Left ventricle myocardium inferior (tissue), 1 donor: ENCODE measurements at regions not wholly inside any gene's neighbourhood (a gene's known extent, or its start where the extent isn't known, plus 50 kb on each side); places are given as distances from the start of the nearest gene placed in this dataset.

Experiments
- DNase-seq: peaks from one replicate; pipeline ENCODE4 v3.0.0-alpha.2; 2020
- H3K27ac ChIP-seq: fragments of 200-600 bp; replicated peaks from 2 replicates; pipeline ENCODE4 v1.8.0; 2021
- H3K27me3 ChIP-seq: fragments of 200-600 bp; 2 replicates; pipeline ENCODE4 v1.8.0; 2021; ENCODE audit warnings: low read depth
- H3K36me3 ChIP-seq: fragments of 200-600 bp; 2 replicates; pipeline ENCODE4 v1.8.0; 2021
- H3K4me1 ChIP-seq: fragments of 200-600 bp; 2 replicates; pipeline ENCODE4 v1.8.0; 2021
- H3K4me3 ChIP-seq: fragments of 200-600 bp; 2 replicates; pipeline ENCODE4 v1.8.0; 2021; ENCODE audit warnings: mild to moderate bottlenecking, moderate library complexity
- H3K9me3 ChIP-seq: fragments of 200-600 bp; replicated peaks from 2 replicates; pipeline ENCODE4 v1.8.0; 2021
- CTCF ChIP-seq: fragments of 200-600 bp; IDR thresholded peaks from 2 replicates; pipeline ENCODE4 v1.8.0; 2021; ENCODE audit warnings: antibody characterized with exemption, mild to moderate bottlenecking, borderline replicate concordance
- intact Hi-C: fragments of 100-400 bp; cut with micrococcal nuclease; formaldehyde crosslinking; loops from one replicate; pipeline ENCODE4 v1.11.0; 2022
- donor health status: DM: no; HTN: yes; CAD: no; lungs with severe emphysema.

- Histone ChIP-seq H3K4me3 (no peak overlapping the region), H3K36me3 (no peaks in the 10 kb centered on the region), H3K27me3 (peaks cover 23% of the 10 kb centered on the region), H3K4me1 (no peaks in the 10 kb centered on the region), H3K27ac (no peak overlapping the region), H3K9me3 (no peaks in the 10 kb centered on the region)
- no peak for DNase-seq
- intact Hi-C loops, result no loop called here
- TF ChIP-seq CTCF, result no peak
These were observed 331.2 kb downstream of the MAF start for GRCh38 chr16:79269211-79269863.

GRCh38 chr16:79267781-79268180 lies 332.8 kb downstream of the MAF start:
- intact Hi-C loops, result no loop called here
- no peak overlapping the region for H3K27ac ChIP-seq
- H3K4me1 ChIP-seq, result peaks cover 1% of the 10 kb centered on the region
- no peak for TF ChIP-seq CTCF
- no peak overlapping the region for H3K4me3 ChIP-seq
- peaks cover 20% of the 10 kb centered on the region for H3K27me3 ChIP-seq
- no peaks in the 10 kb centered on the region for H3K36me3 ChIP-seq
- DNase-seq, result no peak
- no peaks in the 10 kb centered on the region for H3K9me3 ChIP-seq

GRCh38 chr16:79267146-79267545 lies 333.4 kb downstream of the MAF start:
- Histone ChIP-seq H3K27me3 (peaks cover 19% of the 10 kb centered on the region), H3K36me3 (no peaks in the 10 kb centered on the region), H3K4me1 (peaks cover 7% of the 10 kb centered on the region), H3K4me3 (no peak overlapping the region), H3K27ac (no peak overlapping the region), H3K9me3 (no peaks in the 10 kb centered on the region)
- intact Hi-C loops, result no loop called here
- no peak for TF ChIP-seq CTCF
- DNase-seq, result no peak

- H3K4me3 ChIP-seq, result no peak overlapping the region
- H3K36me3 ChIP-seq, result no peaks in the 10 kb centered on the region
- H3K9me3 ChIP-seq, result no peaks in the 10 kb centered on the region
- H3K27ac ChIP-seq, result peak overlapping the region; percentile 79
- no peak for TF ChIP-seq CTCF
- H3K27me3 ChIP-seq, result peaks cover 17% of the 10 kb centered on the region
- intact Hi-C loops, result no loop called here
- peaks cover 14% of the 10 kb centered on the region for H3K4me1 ChIP-seq
- no peak for DNase-seq
These were observed 334.8 kb downstream of the MAF start for GRCh38 chr16:79265701-79266100.

GRCh38 chr16:79265196-79265595 lies 335.3 kb downstream of the MAF start:
- no peak for DNase-seq
- Histone ChIP-seq H3K27me3 (peaks cover 17% of the 10 kb centered on the region), H3K27ac (peak overlapping the region; percentile 79), H3K4me1 (peaks cover 14% of the 10 kb centered on the region), H3K36me3 (no peaks in the 10 kb centered on the region), H3K4me3 (no peak overlapping the region), H3K9me3 (no peaks in the 10 kb centered on the region)
- intact Hi-C loops, result no loop called here
- no peak for TF ChIP-seq CTCF
